GM19438 (cell line): ENCODE measurements at regions not wholly inside any gene's neighbourhood (a gene's known extent, or its start where the extent isn't known, plus 50 kb on each side); places are given as distances from the start of the nearest gene placed in this dataset.
"Not testable (repeated sequence)": the region's sequence is repeated elsewhere in the genome, so short reads cannot be mapped to it uniquely, and the experiment has no call there.

Source experiments
- ATAC-seq: cut with Tn5 transposase; IDR thresholded peaks from one replicate; pipeline ENCODE4 v1.9.1; 2021; ENCODE audit warnings: low read depth; ENCODE audit not compliant: unreplicated experiment

DNA sequence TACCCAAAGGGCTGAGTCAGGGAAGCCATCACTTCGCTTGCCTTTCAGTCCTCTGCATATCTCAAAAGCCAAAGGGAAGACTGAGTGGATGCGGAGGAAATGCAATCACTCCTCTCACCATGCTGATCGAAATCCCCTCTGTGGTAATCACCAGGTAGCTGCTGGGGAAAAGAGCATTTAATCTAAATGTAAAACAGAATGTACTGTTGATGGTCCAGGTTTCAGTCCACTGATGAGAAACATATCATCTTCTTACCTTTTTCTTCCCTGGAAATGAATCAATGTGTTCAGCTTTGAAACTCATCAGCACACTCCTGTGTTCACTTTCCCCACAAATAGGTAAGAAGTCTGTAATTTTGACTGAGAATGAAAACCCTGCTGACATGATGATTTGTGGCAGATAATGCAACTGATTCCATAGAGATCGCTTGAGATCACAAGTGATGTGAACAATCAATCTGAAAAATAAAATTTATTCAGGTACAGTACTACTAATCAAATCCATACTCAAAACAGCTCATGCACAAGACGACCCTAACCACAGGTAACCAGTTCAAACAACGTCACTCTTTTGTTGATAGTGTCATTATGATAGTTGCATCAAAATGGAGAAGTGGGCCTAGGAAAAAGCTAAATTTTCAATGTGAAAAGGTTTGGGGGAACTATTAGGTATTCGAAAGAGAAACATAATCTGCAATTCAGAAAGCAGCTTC is 454.0 kb upstream of the RGMB start:
- no peak for ATAC-seq

DNA sequence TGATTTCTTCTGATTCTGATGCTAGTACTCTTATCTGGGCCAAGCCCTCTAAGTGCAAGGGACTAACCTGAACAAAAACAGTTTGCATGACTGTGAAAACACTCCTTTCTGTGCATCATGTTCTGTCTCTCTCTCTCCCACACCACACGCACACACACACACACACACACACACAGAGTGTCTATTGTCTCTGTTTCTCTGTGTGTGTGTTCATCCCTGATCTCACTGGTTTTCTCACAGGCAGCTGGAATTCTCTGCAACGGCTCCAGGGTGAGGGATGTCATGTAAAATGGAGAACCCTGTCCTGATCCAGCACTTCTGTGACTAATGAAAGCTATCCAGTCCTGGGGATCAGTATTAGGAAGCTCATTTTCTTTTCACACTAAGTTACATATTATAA is 453.1 kb upstream of the RGMB start:
- ATAC-seq: no peak

DNA sequence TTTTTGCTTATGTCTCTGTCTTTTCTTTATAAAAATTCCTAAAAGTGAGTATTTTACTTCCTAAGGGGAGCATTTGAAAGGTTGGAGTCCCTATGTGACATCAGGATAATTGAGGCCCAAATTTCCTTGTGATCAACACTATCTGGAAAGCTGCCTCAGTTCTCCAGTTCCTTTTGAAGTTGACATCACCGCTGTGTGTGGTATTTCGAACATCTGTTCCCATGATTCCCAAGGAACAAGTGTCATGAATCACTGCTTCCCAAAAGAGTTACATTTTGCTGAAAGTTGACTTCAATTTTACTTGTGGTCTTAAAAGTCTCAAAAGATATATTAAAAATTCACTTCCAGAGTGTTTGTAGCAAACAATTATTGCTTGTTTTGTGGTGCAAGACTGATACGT is 452.1 kb upstream of the RGMB start:
- no peak for ATAC-seq

DNA sequence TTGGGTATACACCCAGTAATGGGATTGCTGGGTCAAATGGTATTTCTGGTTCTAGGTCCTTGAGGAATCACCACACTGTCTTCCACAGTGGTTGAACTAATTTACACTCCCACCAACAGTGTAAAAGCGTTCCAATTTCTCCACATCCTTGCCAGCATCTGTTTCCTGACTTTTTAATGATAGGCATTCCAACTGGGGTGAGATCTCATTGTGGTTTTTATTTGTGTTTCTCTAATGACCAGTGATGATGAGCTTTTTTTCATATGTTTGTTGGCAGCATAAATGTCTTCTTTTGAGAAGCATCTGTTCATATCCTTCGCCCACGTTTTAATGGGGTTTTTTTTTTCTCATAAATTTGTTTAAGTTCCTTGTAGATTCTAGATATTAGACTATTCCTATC is 448.3 kb upstream of the RGMB start:
- ATAC-seq: not testable (repeated sequence)

DNA sequence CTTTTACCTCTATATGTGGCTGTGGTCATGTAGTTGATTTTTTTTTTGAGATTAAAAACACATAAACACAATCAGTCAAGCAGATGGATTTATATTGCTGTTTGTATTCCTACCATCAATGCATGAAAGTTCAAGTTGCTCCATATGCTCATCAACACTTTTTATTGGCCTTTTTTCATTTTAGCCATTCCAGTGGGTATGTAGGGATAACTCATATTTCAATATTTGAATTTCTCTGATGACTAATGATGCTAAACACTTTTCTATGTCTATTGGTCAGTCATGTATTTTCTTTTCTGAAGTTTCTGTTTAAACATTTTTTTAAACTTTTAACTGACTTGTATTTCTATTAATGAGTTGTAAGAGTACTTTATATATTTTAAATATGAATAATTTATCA is 445.4 kb upstream of the RGMB start:
- no peak for ATAC-seq

DNA sequence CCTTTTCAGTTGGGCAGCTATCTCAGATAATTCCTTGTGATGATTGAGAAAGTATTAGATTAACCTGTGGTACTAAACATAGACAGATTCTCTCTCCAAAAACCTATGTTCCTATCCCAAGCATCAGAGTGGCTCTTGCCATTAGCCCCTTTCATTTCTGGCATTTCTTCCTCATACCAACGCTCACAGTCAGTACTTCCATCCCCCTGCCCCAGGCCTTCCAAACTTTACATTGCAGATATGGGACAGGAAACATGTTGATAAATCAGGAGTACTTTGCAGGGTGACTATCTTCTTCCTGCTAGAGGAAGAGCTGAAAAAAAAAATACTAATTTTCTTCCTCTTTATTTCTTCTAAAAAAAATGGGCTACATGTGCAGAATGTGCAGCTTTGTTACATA is 442.6 kb upstream of the RGMB start:
- ATAC-seq: no peak

DNA sequence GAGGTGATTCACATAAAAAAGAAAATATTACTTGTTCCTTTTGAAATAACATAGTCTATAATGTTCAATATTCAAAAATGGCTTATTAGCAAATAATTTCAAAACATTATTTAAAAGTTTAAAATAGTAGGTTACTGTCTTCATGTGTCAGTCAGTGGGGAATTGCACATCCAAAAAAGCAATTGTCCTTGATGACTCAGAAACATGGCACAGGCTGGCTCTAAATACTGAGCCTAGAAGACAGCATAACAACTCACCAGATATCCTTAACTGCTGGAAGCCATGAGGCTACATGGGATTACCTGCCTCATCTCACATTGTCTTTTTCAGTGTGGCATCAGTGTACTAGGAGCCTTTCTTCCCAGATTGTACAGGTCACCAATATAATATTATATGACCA is 439.5 kb upstream of the RGMB start:
- ATAC-seq: no peak

DNA sequence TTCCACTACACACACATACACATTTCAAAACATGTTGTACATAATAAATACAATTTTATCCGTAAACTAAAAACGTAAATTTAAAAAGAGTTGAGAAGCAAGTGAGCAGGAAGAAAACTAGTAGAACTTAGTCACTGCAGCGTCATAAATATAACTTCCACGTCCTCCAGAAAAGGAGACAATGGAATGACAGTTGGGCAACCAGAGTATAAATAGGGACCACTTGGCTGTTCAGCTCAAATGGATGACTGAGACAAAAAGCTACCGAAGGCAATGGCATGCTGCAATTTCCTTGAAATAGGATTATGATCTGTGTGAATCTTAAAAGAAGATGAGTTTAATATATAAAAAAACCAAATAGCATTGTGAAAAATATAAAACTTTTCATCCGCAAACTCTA is 438.5 kb upstream of the RGMB start:
- ATAC-seq: no peak

DNA sequence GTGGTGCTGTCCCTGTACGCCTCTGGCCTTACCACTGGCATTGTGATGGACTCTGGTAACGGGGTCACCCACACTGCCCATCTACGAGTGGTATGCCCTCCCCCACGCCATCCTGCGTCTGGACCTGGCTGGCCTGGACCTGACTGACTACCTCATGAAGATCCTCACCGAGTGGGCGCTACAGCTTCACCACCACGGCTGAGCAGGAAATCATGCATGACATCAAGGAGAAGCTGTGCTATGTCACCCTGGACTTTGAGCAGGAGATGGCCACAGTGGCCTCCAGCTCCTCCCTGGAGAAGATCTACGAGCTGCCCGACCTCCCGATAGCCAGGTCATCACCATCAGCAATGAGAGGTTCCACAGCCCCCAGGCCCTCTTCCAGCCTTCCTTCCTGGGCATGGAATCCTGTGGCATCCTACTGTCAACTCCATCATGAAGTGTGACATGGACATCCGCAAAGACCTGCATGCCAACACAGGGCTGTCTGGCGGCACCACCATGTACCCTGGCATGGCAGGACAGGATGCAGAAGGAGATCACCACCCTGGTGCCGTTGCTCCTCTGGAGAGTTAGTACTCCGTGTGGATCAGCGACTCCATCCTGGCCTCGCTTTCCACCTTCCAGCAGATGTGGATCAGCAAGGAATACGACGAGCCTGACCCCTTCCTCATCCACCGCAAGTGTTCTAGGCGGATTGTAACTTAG is 434.2 kb upstream of the RGMB start:
- no peak for ATAC-seq

DNA sequence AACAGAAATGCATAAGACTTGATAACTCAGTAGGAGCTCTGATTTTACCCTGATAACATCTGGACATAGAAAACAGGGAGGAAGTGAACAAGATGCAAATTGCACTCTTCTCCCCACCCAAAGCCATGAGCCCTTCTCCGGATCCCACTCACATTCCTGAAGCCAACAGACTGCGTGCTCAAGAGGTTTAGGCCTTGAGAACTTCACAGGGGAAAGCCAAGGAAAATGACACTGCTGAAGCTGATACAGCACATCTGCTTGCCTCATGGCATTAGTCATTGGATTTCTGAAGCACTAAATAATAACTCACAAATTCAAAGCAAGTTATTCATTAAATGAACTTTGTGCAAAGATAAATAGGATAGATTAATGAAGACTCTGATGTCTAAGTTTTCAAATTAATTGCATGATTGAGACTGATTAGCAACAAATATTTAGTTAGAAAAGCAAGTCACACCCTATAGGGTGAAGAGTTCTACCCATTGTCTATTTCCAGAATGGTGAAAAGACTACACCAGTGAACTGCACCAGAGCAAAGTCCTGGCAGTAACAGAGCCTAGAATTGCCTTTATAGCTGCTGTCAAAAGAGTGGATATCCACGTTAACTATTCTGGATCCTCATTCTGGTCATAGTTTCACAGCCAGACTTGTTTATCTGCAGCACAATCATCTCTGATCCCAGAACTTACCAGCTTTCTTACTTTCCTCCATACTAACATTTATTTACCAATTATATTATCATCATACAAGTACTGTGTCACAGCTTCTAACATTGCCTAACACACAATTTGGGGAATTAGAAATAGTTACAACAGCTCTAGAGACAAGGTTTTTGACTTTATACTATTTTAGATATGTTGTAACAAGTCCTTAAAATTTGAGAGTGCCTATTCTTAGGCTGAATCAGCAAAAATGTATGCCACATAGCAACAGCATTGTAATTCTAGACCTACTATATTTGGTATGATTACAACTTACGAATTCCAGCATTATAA is 432.1 kb upstream of the RGMB start:
- ATAC-seq: no peak

DNA sequence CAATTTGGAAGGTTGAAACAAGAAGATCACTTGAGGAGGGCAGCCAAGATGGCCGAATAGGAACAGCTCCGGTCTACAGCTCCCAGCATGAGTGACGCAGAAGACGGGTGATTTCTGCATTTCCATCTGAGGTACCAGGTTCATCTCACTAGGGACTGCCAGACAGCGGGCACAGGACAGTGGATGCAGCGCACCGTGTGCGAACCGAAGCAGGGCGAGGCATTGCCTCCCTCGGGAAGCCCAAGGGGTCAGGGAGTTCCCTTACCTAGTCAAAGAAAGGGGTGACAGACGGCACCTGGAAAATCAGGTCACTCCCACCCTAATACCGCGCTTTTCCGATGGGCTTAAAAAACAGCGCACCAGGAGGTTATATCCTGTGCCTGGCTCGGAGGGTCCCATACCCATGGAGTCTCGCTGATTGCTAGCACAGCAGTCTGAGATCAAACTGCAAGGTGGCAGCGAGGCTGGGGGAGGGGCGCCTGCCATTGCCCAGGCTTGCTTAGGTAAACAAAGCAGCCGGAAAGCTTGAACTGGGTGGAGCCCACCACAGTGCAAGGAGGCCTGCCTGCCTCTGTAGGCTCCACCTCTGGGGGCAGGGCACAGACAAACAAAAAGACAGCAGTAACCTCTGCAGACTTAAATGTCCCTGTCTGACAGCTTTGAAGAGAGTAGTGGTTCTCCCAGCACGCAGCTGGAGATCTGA is 430.4 kb upstream of the RGMB start:
- ATAC-seq: not testable (repeated sequence)

DNA sequence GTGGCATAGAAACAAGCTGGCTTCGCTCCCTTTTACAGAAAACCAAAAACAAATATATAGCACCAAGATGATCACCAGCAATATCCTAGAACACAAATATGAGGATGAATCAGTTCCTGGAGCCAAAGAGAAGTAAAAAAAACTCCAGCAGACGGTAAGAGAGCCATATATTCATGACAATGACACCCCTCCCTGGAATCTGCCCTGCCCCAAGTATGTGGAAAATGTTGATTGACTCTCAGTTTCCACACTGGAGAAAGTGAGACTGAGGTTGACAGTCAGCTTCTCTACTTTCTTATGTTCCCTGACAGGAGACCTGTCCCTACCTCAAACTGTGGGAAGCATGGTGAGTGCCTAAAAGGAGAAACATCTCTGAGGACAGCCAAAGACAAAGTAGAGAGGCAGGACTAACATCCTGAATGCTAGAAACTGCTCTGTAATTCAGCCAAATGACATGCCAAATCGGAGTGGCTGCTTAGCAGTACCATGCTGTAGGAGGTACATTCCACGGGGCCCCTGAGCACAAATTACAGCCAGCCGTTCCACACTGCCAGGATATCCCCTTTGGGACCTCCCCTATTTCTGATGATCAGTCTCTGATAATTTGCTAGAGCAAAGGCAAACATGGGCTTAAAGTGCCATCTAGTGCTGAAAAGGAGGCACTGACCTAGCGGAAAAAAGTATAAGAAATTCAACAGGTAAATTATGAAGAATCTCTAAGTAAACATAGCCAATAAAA is 424.0 kb upstream of the RGMB start:
- ATAC-seq: no peak

DNA sequence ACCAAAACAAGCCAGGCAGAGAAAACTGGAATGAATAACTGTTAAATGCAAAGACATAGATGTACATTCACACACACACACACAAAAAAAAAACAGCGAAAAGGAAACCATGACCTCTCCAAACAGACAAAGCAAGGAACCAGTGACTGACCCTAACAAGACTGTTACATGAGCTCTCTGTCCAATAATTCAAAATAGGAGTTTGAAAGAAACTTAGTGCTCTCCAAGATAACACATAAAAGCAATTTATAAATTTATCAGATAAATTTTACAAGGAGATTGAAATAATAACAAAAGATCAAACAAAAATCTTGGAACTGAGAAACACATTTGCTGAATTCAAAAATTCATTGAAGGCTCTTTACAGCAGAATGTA is 423.5 kb upstream of the RGMB start:
- no peak for ATAC-seq

DNA sequence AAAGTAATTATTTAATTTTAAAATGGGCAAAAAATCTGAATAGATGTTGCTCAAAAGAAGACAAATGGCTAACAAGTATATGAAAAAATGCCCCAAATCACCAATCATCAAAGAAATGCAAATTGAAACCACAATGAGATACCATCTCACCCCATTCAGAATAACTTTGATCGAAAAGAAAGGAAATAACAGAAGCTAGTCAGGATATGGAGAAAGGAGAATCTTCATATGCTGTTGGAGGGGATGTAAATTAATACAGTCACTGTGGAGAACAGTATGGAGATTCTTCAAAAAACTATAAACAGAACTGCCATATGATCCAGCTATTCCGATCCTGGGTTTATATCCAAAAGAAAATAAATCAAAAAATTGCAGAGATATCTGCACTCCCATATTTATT is 418.5 kb upstream of the RGMB start:
- no peak for ATAC-seq

DNA sequence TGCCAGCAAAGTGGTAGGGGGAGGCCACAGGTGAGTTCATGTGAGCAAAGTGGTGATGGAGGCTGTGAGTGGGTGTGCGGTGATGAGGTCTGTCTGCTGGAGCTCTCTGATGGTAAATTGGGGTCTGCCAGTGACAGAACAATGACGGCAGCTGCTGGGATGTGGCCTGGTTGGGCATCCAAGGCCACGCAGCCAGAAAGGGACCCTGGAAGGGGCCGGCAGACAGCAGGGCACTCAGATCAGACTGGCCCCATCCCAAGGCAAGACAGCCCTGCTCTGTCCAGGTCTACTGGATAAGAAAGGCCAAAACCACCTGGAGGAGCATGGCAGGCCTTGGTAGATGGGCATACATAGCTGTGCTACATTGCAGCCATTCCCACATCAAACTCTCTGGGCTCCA is 412.9 kb upstream of the RGMB start:
- ATAC-seq: no peak

DNA sequence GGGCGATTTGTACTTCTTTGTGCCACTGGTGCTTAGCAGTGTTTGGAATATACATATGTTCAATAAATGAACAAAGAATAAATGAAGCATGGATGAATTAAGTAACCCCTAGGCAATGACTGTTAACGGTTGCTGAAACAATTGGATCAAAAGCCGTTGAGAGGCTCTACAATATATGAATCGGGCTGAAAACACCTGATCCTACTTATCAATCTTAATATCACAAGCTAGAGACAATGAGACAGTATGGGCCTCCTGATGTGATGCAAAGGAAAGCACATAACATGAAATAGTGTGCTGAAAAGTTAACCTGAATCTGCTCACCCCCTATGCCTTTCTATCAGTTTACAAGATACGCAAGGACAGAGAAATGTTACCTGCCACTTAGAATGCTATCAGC is 410.3 kb upstream of the RGMB start:
- no peak for ATAC-seq

DNA sequence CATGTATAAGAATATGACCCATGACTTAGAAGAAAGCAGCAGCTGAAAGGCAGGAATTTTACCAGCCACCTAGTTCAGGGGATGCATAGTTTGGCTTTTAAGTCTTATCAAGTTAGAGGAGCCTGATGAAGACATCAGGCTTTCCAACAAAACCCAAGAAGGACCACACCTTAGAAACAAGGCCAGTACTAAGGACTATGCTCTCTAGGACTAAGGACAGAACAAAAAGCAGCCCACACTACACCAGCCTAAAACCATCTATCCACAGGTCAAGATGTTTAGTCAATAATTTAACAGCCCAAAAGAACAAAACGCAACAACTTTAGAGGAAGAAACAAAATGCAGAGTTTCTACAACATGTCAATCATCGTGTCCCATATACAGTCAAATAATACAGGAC is 408.9 kb upstream of the RGMB start:
- no peak for ATAC-seq

DNA sequence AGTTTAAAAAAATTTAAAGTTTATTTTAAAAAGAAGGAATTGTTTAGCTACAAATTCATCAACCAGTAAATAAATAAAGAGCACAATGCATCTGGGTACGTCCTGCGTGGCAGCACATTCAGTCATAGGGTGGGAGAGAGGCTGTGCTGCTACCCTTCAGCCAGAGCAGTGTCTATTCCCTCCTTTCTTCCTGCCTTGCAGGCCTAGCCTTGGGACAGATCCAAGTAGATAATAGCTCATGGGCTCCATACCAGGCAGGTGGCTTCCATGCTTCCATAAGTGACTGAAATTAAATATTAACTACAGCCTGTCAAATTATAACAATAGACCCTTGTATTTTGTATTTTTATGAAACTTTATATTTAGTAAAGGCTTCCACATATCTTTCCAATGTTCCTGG is 408.3 kb upstream of the RGMB start:
- no peak for ATAC-seq

DNA sequence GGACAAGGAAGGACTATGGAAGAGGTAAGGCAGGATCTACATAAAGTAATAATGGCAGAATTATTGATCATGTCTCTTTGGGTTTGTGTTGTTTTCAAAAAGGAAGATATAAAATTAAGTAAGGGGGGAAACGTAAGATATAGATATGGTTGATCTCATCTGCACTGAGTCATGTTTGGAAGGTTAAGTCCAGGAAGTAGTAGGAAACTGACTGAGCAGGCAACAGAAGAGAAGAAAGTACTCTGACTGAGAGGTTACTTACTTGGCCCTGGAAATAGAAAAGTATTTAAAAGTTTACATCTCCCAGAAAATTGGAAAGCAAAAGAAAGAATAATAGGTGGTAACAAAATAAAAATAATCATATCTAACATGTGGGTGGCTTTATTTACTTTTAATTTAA is 405.3 kb upstream of the RGMB start:
- no peak for ATAC-seq

DNA sequence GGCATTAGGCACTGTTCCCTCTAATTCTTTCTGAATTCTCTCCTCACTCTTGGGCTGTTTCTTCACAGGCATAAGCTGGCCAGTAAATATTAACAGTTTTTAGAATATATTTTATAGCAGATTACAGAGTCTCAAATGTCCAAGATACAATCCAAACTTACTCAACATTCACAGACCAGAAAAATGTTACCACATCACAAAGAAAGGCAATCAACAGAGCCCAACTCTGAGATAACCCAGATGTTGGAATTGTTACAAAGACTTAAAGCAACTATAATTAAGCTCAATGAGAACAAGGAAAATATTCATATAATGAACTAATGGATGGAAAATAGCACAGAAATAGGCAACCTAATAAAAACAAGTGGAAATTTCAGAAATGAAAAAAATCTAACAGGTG is 401.1 kb upstream of the RGMB start:
- ATAC-seq: no peak
